ENCODE measurements at regions not wholly inside any gene's neighbourhood (a gene's known extent, or its start where the extent isn't known, plus 50 kb on each side); places are given as distances from the start of the nearest gene placed in this dataset.

- Histone ChIP-seq H3K4me3 (ENCODE audit: low read depth in 2 of 2, low read length in 1 of 2) (no peak overlapping the region), H3K27me3 (ENCODE audit: insufficient read depth) (no peaks in the 10 kb centered on the region), H3K9me3 (peaks cover 6% of the 10 kb centered on the region; the same call in 1 of the 2 replicates), H3K79me2 (ENCODE audit: insufficient read depth) (no peaks in the 10 kb centered on the region), H3K27ac (ENCODE audit: low read depth in 2 of 2, low read length in 1 of 2) (no peak overlapping the region; a peak in 1 of 4 replicates), H3K9ac (no peak overlapping the region), H3K36me3 (replicated peaks in 1 of 2; ENCODE audit: control insufficient read depth in 1 of 2, insufficient read depth in 2 of 2, low read length in 1 of 2) (no peaks in the 10 kb centered on the region), H3K4me1 (ENCODE audit: control insufficient read depth in 1 of 2, insufficient read depth in 2 of 2, low read depth in 1 of 2, low read length in 1 of 2) (no peaks in the 10 kb centered on the region; a peak in 2 of 4 replicates), H3F3A (replicated peaks; ENCODE audit: insufficient read depth) (peaks cover 4% of the 10 kb centered on the region), H2AFZ (ENCODE audit: low read depth) (no peak overlapping the region), H3K4me2 (no peak overlapping the region), H4K20me1 (ENCODE audit: insufficient read depth) (no peaks in the 10 kb centered on the region), H3K9me2 (no peaks in the 10 kb centered on the region)
- CTCF ChIA-PET, result interaction anchor here (1.6 to 1.8 kb wide), 2 partner anchors 243 to 568 kb away, joined by 4 read pairs; partner anchors contain the start of gene STPG2
- 54% methylated on average over 4 of the region's 4 CpGs for WGBS (ENCODE audit: low lambda C conversion rate)
- POLR2A ChIA-PET, result no interaction called here
- DNase-seq, result no peak
- TF ChIP-seq GATA2 (CRISPR knock-in tag; IDR thresholded peaks at IDR 0.05) (no peak), NRF1 (IDR thresholded peaks at IDR 0.05; ENCODE audit: low read depth, low read length) (no peak), RAD21 (IDR thresholded peaks at IDR 0.05; ENCODE audit: low read length) (no peak)
Observed at GRCh38 chr4:98710831-98711230, 52.4 kb upstream of the TSPAN5 start.

Small RNA genes lying in the stretch of these regions (small RNA-seq; reads per million reads assigned to genes)
- gene AC114811.1, result 0 reads per million in 7 experiments

Measured in SK-N-SH (cell line).